GM12873 (cell line): ENCODE measurements at regions not wholly inside any gene's neighbourhood (a gene's known extent, or its start where the extent isn't known, plus 50 kb on each side); places are given as distances from the start of the nearest gene placed in this dataset.

Experiments
- TF ChIP-seq, protein P1 (sequence below): IDR thresholded peaks from 2 replicates; pipeline ENCODE4 v1.5.1; 2012; ENCODE audit warnings: low read depth, mild to moderate bottlenecking, moderate library complexity, low read length, control low read depth; ENCODE audit not compliant: insufficient read depth; ENCODE audit errors: missing control alignments

DNA sequence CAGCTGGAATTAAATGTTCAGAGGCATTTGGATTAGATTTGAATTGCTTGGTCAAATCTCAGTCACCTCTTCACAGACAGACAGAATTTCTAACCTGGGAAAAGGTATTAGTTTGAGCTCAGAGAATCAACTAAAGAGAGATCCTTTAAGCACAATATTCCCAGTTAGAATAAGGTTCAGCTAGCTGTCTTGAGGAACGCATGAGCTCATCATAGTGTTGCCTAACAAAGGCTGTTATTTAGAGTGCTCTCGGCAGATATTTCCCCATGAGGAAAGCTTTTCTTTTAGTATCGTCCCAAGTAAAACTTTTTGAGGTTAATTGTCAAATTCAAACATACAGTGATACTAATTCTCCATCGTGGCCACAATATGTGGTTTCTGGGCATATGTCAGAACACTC, 269.9 kb downstream of the HLX start:
- TF ChIP-seq, protein P1, sequence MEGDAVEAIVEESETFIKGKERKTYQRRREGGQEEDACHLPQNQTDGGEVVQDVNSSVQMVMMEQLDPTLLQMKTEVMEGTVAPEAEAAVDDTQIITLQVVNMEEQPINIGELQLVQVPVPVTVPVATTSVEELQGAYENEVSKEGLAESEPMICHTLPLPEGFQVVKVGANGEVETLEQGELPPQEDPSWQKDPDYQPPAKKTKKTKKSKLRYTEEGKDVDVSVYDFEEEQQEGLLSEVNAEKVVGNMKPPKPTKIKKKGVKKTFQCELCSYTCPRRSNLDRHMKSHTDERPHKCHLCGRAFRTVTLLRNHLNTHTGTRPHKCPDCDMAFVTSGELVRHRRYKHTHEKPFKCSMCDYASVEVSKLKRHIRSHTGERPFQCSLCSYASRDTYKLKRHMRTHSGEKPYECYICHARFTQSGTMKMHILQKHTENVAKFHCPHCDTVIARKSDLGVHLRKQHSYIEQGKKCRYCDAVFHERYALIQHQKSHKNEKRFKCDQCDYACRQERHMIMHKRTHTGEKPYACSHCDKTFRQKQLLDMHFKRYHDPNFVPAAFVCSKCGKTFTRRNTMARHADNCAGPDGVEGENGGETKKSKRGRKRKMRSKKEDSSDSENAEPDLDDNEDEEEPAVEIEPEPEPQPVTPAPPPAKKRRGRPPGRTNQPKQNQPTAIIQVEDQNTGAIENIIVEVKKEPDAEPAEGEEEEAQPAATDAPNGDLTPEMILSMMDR: no peak

DNA sequence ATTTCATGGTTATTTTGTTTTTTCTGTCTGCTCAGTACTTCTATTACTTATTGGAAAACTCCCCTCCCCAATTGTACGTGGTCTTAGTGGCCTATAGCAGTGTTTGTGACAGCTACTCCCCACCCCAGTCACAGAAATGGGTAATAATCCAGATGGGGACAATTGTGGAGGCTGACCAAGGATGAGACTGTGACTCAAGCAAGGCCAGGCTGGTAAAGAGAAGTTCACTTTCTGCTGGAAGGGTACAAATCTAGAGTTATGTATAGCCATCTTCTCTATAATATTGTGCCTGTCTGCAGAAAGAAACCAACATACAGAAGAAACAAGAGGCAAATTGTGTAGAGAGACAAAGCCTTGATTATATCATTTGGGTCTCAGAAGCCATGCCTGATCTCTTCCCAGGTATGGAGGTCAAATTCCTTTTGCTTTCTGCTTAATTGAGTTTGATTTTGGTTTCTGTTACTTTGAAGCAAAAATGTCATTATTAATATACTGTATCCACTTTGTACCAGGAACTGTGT, 270.4 kb downstream of the HLX start:
- TF ChIP-seq, protein P1: no peak

DNA sequence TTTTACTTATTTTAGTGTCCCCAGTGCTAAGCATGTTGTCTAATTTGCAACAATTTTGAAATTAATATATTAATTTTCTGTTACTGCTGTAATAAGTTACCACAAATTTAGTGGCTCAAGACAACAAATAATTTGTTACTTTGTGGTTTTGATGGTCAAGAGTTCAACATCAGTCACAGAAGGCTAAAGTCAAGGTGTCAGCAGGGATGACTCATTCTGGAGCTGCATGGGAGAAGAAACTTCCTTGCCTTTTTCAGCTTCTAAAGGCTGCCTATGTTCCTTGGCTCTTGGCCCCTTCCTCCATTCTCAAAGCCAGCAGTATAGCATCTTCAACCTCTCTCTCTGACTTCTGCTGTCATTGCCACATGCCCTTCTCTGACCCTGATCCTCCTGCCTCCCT, 271.8 kb downstream of the HLX start:
- TF ChIP-seq, protein P1: no peak

DNA sequence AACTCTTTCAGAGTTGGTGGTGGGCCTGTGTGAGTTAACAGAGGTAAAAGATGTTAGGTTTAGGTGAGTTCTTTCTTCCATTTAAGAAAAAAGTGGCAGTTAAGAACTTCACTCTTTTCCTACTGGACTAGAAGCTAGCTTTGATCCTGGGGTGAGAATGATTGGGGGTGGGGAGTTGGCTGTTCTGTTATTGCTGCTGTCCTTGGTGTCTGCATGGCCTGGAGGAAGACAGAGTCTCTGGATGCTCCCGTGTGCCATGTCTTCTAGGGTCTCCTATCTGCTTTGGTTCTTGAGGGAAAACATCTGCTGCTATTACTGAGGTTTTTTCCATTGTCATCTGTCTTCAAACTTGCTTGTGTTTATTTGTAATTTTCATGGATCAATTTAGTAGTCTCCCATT, 275.7 kb downstream of the HLX start:
- TF ChIP-seq, protein P1: no peak

DNA sequence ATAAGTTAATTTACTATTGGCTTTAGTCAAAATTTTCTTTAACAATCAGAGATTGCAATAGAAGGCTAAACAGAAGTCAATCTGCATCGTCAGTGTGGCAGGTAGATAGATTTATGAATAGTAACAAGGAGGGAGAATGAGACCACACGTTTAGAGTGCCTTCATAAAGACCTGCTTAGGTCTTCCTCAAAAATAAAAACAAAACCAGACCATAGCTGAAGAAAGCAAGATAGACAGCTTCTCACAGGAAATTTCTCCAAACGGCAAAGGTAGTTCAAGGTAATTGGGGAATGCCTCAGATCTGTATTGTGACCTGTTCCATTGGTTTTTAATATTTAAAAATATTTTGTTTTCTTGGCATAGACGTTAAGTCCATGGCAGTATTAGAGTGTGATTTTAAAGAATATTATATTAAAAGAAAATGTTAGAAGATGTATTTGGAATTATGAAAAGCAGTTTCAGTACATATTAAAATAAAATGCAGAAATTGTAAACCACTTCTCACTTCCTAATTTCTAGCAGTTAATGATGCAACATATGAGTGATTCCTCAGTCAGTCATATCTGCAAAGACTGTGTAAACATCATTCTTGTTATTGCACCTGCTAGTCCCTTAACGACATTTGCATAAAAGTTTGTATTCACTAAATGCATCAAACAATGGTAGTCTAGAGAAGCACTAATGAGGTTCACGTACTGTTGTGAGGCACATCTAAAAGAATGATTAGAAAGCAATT, 278.0 kb downstream of the HLX start:
- TF ChIP-seq, protein P1: no peak

DNA sequence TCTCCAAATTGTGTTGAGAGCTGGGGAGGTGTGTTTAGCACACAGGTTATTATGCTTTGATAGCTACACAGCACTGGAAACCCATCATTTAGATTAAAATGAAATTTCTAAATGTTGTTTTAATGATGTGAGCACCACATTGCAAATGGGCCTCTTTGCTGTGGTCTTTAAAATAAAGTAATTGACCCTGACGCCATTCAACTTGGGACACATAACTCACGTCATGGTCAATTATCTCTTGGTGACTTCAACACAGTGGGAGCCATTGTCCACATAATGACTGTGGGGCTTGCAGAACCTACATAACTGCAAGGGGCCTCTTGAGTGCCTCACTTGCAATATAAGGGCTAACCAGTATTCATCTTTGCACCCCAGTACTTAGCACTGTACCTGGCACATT, 280.4 kb downstream of the HLX start:
- TF ChIP-seq, protein P1: no peak

DNA sequence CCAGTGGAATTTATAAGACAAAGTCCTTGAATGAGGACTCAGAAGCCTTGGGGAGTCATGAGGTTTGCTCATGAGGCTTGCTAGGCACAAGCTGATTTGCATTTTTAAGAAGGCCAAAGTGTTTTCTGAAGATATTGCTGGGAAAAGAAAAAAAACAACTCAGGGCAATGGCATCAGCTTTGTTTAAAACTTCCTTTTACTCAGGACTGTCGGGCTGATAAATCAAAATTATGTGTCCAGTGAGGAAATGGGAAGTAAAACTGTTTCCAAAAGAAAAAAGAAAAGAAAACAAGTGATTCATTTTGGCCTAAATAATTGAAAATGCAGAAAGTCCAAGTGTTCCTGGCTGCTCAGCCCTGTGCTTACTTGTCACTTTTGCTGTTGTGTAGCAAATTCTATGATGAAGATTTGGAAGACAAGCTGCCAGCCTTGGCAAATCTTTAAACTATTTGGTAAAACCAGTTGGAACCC, 282.4 kb downstream of the HLX start:
- TF ChIP-seq, protein P1: no peak
